ENCODE measurements at regions not wholly inside any gene's neighbourhood (a gene's known extent, or its start where the extent isn't known, plus 50 kb on each side); places are given as distances from the start of the nearest gene placed in this dataset.
"Not testable (repeated sequence)": the region's sequence is repeated elsewhere in the genome, so short reads cannot be mapped to it uniquely, and the experiment has no call there.

DNA sequence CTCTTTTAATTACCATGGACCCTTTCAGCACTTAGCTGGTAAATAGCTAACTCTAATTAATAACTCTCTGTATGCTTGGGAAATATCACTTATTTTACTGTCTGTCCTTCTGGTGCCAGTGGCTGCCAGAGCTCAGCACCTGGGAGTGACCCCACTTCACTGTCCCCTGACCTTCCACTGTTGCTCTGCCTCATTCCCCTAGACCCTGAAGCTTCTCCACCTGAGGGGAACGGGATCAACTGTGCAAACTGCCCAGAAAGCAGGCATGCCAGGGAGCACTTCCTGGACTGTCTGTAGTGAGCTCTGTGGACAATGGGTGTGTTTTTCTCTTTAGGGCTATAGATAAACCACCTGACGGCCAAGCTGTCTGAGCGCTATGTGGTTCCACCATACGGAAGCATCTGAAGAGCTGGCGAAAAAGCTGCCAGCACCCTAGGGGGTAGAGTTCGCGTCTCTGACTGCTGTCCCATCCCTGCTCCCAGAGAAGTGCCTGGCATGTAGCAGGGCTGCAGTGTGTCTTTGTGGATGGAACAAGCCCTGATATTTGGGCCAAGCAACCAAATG is 106.3 kb upstream of the FOXA2 start:
- DNase-seq (ENCODE audit: low read depth): no peak

GRCh38 chr20:22691369-22692118 is 107.2 kb upstream of the FOXA2 start:
- peak; percentile 45 for DNase-seq (ENCODE audit: low read depth)

DNA sequence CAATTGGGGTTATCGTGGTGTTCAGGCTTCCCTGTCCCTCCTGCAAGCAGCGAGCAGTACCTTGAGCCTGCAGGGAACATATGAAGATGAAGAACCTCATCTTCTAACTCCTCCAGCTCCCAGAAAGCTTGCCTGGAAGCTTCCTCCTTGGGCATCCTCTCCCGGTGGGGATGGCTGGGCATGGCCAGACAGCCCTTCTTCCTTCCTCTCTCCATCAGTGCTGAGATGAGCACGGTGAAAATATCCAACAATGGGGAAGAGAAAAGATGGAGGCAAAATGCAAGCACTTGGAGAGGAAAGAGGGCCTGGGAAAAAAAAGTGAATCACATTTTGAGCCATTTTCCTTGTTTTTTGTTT is 107.7 kb upstream of the FOXA2 start:
- DNase-seq (ENCODE audit: low read depth): no peak

- not testable (repeated sequence) for DNase-seq (ENCODE audit: low read depth)
Measured at GRCh38 chr20:22692620-22693019, 108.2 kb upstream of the FOXA2 start.

DNA sequence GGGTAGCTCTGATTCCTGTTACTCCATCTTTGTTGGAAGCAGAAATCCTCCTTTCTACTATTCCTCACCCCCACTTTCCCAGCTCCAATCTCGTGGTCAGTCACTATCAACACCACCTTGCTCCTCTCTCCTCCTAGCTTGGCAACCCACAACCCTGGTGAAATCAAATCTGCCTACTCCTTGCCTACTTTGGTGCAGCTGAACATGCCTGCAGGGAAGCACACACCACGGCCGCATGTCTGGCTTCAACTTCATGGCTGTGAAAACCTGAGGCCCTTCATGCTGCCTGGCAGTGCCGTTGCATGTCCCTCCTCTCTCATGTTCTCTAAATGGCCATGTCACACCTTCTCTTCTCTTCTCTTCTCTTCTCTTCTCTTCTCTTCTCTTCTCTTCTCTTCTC is 112.4 kb upstream of the FOXA2 start:
- no peak for DNase-seq (ENCODE audit: low read depth)

GRCh38 chr20:22698259-22698842 is 114.0 kb upstream of the FOXA2 start:
- DNase-seq (ENCODE audit: low read depth): no peak

DNA sequence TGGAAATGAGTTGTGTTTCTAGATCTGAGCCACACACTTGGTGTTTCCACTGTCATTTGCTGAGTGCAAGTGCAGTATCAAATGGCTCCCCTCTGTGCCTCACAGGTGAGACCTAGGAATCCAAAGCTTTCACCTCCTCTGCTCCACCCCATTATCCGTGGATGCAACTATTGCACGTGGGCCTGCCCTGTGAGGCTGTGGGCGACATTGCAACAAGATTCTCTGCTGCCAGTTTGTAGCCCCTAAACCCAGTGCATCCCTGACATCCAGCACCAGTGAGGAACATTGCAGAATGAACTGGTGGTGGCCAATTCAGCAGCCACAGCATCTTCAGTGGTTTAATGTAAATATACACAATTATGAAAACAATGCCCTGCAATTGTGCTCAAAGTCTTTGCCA is 115.0 kb upstream of the FOXA2 start:
- no peak for DNase-seq (ENCODE audit: low read depth)

DNA sequence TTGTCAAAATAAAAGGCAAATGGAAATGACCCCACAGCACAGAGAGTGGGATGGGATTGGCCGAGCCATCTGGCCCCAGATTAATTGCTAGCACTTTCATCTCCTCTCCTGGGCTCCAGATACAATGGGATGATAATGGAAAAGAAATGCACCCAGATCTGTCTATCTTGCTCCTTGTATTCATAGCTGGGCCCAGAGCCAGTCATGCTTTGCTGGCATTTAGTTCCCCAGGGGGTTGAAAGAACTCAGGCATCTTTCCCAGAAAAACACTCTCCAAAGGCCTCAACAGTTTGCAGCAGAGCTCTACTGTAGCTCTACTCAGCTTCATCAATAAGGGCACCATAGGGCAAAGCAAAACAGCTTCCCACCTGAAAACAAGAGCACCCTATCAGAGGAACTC is 116.0 kb upstream of the FOXA2 start:
- no peak for DNase-seq (ENCODE audit: low read depth)

DNA sequence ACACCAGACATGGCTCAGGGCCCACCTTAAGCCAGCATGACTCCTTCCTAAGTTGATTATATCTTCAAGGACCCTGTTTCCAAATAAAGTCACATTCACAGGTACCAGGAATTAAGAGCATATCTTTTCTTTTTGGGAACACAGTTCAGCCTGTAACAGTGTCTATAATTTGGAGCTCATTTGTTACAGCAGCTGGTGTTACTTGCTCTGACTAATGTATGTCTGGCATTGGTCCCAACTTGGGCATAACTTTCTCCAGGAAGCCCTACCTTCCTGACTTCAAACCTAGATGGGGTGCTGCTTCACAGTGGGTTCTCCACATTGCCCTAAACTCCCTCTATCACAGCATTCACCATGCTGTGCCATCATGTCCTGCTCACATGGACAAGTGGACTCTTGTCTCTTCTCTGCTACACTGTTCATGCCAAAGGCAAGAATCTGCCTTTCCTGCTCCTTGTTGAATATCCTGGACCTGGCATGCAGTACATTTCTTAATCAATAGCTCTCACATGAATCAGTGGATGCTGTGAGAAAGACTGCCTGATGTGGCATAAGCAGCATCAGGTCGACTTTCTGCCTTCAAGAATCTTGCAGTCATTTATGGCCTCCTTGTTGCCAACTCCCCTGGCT is 117.4 kb upstream of the FOXA2 start:
- DNase-seq (ENCODE audit: low read depth): no peak

GRCh38 chr20:22703843-22704242 is 119.5 kb upstream of the FOXA2 start:
- no peak for DNase-seq (ENCODE audit: low read depth)

- no peak for DNase-seq (ENCODE audit: low read depth)
Measured at GRCh38 chr20:22711971-22712755, 127.8 kb upstream of the FOXA2 start.

DNA sequence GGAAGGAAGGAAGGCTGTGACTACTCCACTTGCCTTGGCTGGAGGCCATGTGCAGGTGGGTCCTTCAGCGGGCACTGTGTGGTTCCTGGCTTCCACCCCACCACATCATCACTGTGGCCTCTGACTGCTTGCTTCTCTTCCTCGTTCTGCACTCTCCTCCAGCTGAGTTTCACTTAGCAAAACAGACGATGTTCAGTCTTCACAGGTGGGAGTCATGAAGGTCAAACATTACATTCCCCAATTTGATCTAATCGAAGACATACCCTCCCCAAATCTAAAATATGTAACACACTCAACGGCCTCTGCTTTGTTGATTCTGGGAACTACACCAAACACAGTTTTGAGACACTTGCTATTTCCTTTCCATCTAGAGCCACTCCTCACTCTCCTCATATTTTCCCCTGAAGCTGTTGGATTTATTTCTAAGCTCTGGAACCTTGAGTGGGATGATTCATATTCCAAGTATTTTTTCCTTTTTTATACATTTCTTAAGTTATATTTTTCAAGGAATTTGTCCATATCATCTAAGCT is 132.5 kb upstream of the FOXA2 start:
- DNase-seq (ENCODE audit: low read depth): no peak

GRCh38 chr20:22717466-22717865 is 133.1 kb upstream of the FOXA2 start:
- no peak for DNase-seq (ENCODE audit: low read depth)

- no peak for DNase-seq (ENCODE audit: low read depth)
Measured at GRCh38 chr20:22719167-22719591, 134.8 kb upstream of the FOXA2 start.

GRCh38 chr20:22720206-22720605 is 135.8 kb upstream of the FOXA2 start:
- no peak for DNase-seq (ENCODE audit: low read depth)

- DNase-seq (ENCODE audit: low read depth): no peak
Measured at GRCh38 chr20:22722811-22723210, 138.4 kb upstream of the FOXA2 start.

- DNase-seq (ENCODE audit: low read depth): no peak
Measured at GRCh38 chr20:22723659-22724058, 139.3 kb upstream of the FOXA2 start.

DNA sequence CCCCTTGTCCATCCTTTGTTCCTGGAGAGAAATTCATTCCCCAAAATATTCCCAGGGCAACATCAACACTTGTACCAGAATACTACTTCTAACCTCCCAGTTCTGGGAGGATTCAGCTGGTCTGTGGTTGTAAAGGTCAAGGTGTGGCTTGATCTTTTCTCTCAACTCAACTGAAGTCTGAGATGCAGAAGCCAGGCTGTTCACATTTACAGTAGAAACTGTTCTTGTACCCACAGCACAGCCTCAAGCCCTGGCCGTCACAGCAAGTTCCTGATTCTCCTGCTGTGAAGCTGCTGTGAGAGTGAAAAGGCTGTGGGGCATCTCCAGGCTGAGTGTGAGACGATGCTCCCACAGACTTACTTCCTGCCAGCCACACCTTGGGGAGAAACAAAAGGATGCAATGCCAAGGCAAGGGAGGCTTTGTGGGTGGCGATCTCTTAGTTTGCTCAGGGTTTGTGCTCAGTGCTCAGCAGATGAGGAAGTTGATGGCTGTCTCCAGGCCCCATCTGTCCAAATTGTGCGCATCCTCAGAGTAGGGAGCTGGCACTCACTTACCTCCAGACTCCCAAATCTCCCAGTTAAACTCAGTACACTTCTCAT is 143.9 kb upstream of the FOXA2 start:
- no peak for DNase-seq (ENCODE audit: low read depth)

- DNase-seq (ENCODE audit: low read depth): no peak
Measured at GRCh38 chr20:22729180-22729579, 144.8 kb upstream of the FOXA2 start.

- no peak for DNase-seq (ENCODE audit: low read depth)
Measured at GRCh38 chr20:22729616-22730236, 145.4 kb upstream of the FOXA2 start.

- no peak for DNase-seq (ENCODE audit: low read depth)
Measured at GRCh38 chr20:22732751-22733150, 148.4 kb upstream of the FOXA2 start.

Data from activated T-cell treated with anti-CD3 and anti-CD28 coated beads for 48 hours (primary cell).